Colon (tissue), 2 donors: ENCODE measurements at regions not wholly inside any gene's neighbourhood (a gene's known extent, or its start where the extent isn't known, plus 50 kb on each side); places are given as distances from the start of the nearest gene placed in this dataset.
A peak's percentile ranks its signal among the peaks of the same experiment; 100 is the strongest.

Experiments
- FAIRE-seq: peaks from 2 replicates; lab custom pipeline; 2012; peaks lifted over from hg19 to GRCh38; lab: Jason Lieb, UNC
- donor health status: control.
- donor health status: control.

GRCh38 chrX:43018031-43018430 is 240.1 kb upstream of the PPP1R2C start:
- no peak for FAIRE-seq

DNA sequence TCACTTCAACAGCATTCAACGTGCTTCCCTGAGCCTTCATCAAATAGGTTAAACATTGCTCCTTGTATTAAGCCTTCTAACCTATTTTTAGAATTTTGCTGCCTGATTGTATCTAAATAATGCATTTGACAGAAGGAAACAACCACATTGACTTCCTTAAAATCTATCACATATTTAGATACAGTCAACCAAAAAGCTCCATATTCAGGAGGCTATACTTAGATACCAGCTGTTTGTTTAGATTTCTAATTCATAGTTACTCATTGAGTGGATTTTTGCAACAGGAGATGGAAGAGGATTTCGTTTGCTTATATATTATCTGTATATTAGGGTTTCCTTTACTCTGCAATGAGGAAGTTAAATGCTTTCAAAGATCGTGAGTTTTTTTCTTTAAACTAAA is 241.1 kb upstream of the PPP1R2C start:
- FAIRE-seq: no peak

DNA sequence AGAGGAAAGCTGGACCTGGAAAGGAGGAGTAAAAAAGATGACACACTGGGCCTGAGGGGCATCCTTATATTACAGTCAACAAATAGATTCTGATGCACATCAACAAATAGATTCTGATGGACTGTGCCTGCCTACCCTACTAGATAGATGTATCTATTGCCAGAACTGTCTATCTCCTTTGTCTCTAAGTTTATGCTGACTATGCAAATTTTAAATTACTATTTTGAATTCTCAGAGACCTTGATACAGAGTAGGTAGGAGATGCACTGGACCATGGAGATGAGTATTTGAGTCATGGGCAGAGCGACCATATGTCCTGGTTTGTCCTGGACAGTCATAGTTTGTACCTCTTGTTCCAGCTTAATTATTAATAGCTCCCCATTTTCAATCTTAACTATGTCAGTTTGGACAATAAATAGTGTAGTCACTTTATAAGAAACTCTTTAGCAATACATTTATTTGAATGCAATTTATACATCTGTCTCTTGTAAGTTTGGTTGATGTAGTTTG is 247.9 kb upstream of the PPP1R2C start:
- no peak for FAIRE-seq

DNA sequence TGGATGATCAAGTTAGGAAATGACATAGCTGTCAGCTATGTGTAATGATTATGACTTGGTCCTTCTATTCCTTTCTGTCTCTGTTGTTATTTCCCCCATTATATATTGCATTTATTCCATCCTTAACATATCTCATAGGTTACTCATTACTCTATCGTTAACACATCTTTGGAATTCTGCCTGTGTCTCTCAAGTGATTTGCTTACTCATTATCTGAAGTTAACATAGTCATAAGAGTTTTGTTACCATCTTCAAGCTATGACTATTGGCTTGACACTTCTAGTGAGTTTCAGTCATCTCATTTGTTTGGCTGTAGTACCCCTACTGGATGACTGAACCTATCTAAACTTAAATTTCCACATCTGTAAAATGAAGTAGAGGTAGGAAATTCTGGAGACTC is 286.1 kb upstream of the PPP1R2C start:
- FAIRE-seq: no peak

DNA sequence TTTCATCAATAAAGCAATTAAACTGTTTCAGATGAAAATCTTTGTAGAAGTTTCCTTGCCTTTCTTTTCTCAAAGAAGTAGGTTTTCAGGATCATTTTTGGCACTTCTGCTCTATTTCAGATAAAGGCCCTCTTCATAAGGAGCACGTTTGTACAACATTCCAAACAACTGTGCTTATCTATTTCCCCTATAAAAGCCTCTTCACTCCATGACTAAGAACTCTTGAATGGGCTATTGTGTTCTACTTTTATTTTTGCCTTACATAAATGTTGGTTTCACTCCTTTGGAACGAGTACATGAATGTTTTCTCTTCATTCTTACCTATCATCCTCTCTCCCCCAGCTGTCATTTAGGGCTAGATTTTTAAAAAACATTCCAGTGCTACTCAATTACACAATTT is 288.0 kb upstream of the PPP1R2C start:
- FAIRE-seq: no peak

- no peak for FAIRE-seq
Observed at GRCh38 chrX:43068639-43069038, 290.7 kb upstream of the PPP1R2C start.

- no peak for FAIRE-seq
Observed at GRCh38 chrX:43083016-43083415, 305.1 kb upstream of the PPP1R2C start.

- no peak for FAIRE-seq
Observed at GRCh38 chrX:43087830-43088229, 309.9 kb upstream of the PPP1R2C start.

DNA sequence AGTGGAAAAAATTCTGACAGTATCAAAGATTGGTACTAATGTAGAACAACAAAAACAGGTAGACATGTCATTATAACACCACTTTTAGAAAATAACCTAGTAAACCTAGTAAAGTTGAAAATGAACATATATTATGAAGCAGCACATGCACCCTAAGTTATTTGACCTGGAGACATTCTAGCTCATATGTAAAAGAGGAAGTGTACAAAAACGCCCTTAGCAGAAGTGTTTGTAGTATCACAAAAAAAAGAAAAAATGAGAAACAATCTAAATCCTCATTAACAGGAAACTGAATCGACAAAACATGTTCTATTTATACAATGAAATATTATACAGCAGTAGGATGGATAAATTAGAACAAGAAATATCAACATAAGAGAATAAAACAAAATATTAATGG is 318.9 kb upstream of the PPP1R2C start:
- no peak for FAIRE-seq

GRCh38 chrX:43106009-43106408 is 328.0 kb upstream of the PPP1R2C start:
- no peak for FAIRE-seq

DNA sequence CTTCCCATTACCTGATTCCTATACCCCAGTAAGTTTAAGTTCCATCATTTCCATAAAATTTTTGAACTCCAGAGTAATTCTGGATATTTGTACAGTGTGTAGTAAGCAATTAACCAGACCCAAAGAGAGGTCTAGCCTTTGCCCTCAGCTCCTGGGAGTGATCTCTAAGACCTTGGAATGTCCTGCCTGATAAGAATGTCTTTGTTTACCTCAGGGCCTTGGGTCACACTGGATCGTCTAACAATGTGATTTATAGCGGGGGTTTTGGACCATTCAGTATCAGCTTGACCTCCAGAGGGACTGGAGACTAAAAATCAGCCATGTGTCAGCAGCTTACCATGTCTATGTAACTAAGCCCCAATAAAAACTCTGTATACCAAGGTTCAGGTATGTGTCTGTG is 330.9 kb upstream of the PPP1R2C start:
- FAIRE-seq: no peak

DNA sequence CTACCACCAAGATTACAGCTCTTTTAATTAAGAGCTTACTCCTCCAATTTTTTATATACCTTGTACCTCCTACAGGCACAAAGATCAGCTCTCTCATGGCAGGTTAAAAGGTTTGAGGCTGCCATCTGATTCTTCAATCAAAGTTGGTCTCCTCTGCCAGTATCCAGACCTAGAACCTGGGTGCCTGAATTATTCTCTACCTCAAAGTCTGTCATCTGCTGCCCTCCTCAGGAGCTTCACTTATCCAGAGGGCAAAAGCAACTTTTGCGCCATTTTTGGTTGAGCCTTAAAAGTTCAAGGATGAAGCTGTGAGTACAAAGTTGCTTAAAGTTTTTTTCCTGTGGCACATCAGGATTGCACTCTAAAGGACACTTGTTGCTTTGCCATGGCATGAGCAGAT is 343.7 kb upstream of the PPP1R2C start:
- FAIRE-seq: no peak

DNA sequence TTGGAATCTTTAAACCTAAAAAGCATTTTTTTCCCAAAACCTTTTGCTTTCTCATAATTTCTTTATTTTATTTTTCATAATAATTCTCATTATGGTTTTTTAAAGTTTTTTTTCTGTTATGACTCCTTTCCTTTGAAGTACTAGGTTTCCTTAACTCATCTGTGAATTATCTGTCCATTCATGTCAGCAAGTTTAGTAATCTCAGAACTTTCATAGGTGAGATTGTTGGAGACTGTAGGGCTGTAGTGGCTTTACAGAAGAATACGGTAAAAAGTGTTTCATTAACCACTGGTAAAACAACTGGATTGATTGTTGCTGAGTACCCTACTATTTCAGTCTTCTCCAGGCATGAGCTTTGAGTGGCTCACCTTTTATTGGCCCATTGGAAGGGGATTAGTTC is 361.7 kb upstream of the PPP1R2C start:
- FAIRE-seq: peak; percentile 89

DNA sequence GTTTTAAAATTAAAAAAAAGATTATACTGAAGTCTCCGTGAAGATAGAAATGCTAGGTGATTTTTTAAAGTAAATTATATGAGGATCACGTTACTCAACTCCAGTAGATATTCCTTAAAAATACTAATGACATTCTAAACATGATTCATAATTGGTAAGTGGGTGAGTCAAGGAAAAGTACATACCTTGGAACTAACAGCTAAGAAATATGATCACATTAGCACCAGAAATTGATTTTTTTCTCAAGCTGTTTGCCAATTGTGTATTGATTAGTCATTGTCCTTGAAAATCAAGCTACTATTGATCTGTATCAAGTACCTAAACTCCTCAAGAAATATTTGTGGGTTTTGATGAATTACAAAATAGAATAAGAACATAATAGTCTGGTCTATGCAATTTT is 362.6 kb upstream of the PPP1R2C start:
- peak; percentile 88 for FAIRE-seq

GRCh38 chrX:43141885-43142284 is 363.9 kb upstream of the PPP1R2C start:
- no peak for FAIRE-seq

DNA sequence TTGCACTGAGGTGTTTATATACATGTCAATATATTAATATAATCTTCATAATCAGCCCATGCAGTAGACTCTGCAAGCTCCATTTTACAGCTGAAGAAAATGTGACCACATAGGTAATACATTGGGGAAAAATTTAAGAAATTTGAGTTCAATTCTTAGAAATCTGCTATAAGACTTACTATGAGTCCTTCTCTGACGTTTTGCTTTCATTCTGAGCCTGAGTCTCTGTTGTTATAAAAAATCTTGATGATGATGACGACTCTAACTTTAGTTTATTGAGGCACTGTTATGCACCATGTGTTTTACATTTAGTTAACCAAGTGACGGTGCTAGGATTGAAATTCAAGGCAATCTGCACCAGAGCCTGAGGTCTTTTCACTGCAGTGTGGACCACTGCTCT is 370.3 kb upstream of the PPP1R2C start:
- no peak for FAIRE-seq

DNA sequence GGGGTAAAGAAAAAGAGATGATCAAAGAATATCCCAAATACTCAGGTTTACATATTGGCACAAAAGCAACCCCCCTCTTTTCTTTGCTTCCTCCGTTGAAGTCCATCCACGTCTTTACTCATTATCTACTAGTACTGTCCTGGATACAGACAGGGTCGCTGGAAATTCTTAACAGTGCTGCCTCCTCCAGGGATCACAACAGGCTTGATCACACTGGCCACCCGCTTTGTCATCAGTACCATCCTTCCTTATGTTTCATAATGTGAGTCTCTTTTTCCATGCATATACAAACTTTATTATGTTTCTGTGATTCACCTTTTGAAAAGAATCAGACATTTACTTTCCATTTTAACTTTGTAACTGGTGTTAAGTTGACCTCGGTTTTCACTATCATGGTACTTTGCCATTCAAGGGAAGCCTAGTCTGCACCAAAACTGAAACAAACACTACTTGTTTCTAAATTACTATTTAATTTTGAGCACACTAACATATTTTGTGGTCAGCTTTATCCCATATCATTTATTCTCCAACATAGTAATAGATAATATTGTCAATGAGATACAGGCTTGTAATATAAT is 387.5 kb upstream of the PPP1R2C start:
- no peak for FAIRE-seq

- no peak for FAIRE-seq
Observed at GRCh38 chrX:43166874-43167273, 388.9 kb upstream of the PPP1R2C start.

DNA sequence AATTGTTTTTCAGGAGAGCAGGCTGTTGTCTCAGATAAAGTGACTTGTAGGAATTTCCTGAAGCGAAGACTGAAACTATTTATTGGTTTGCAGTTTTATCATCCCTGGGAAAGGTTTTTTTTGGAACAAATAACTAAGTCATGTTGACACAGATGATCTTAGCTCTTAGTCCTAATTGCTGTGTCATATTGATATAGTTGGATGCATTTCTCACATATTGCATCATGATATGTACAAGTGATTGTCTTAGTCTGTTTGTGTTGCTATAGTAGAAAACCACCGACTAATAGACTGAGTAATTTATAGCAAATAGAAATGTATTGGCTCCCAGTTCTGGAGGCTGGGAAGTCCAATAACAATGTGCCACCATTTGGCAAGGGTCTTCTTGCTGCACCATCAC is 397.5 kb upstream of the PPP1R2C start:
- no peak for FAIRE-seq

GRCh38 chrX:43176686-43177085 is 398.7 kb upstream of the PPP1R2C start:
- no peak for FAIRE-seq

DNA sequence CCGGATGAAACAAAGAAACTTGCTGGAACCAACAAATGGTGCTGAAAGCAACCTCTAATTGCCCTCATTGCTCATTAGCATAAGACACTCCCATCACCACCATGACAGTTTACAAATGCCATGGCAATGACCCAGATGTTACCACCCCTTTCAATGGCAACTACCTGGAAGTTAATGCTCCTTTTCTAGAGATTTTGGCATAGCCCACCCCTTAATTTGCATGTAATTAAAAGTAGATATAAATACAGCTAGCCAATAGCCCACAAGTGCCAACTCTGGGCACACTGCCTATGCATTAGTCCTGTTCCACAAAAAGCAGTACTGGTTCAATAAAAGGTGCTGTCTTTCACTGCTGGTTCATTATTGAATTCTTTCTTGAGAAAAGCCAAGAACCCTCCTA is 410.3 kb upstream of the PPP1R2C start:
- FAIRE-seq: no peak

- no peak for FAIRE-seq
Observed at GRCh38 chrX:43211570-43211969, 433.6 kb upstream of the PPP1R2C start.

DNA sequence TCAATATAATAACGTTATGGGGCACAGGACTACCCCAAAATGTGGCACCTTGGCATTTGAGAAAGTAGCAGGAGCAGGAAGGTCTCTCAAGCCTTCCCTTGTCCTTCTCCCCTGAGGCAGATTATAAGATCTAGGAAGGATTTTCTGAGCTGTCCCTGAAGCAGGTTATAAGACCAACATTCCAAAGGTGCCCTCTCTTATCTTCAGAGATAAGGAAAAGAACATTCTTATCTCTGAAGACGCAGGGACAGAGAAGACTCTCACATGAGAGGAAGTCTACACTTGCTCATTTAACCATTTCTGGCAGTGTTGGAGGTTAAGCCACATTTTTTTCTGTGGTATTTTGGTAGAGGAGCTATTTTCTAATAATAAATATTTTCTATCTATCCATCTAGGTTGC is 437.9 kb upstream of the MAOA start:
- no peak for FAIRE-seq

DNA sequence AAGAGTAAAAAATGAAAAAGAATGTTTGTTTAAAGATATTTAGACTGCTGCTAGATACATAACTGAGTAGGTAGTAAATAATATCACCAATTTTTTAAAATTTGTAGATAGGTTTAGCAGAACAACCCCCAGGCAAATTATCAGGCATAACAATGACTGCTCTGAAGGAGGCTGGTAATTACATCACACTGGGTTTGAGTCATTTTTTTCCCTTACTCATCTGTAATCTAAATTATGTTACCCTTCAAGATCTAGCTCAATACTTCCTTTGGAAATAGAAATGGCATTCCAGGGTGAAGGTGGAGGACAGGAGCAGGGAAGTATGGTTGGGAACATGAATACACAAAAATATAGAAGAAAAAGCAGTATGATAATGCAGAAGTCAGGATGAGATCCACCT is 431.6 kb upstream of the MAOA start:
- peak; percentile 41 for FAIRE-seq
